Stimulated activated CD4-positive, alpha-beta T cell treated with anti-CD3 and anti-CD28 coated beads, Interleukin-12 subunit alpha, Interleukin-12 subunit beta, amount 100 ng/mL, for 48 hours (primary cell): ENCODE measurements at regions not wholly inside any gene's neighbourhood (a gene's known extent, or its start where the extent isn't known, plus 50 kb on each side); places are given as distances from the start of the nearest gene placed in this dataset.

Experiments used
- DNase-seq, 3 donors: peaks; one replicate each; pipeline ENCODE4 v3.0.0-alpha.2; 2020; ENCODE audit warnings: low read depth in 2 of 3, low spot score in 1 of 3

GRCh38 chr5:54619731-54620130, 102.2 kb downstream of the SNX18 start:
- no peak for DNase-seq

DNA sequence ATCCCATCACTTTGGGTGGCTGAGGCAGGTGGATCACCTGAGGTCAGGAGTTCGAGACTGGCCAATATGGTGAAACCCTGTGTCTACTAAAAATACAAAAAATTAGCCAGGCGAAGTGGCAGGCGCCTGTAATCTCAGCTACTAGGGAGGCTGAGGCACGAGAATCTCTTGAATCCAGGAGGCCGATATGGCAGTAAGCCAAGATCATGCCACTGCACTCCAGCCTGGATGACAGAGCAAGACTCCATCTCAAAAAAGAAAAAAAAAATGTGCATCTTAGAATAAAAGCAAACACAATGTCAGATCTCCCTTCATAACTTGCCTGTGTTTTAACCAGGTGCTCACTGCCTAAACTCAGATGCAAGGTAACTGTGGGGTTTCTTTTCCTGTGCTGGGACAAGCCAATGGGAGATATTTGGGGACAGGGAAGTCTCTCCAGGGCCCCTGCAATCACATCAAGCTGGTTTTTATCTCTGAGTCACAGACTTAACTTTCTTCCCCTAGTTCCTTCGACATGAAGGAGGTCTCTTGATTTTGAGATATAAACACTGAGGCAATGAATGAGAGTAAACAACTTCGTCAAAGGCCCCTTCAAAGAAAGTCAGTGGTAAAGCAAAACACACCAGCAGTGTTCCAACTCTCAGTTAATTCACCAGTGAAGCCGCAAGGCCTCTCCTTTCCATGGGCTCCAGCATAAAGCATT, 99.1 kb downstream of the SNX18 start:
- DNase-seq, result no peak

DNA sequence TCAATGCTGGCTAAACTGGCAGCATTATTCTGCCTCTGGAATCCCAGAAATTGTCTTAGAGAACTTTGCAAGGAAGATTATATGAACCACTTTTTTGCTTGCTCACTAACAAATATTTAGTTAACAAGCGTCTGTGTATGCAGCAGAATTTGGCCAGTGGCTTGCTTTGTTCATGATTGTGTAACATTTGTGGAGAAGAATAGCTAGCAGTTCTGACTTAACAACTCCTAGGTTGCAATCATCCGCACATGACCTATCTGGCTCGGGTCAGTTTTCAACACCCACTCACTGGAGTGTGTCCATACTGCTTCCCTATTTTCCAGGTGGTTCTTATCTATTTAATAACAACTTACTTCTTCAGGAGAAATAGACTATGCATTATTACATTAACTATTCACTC, 98.5 kb downstream of the SNX18 start:
- DNase-seq, result no peak

DNA sequence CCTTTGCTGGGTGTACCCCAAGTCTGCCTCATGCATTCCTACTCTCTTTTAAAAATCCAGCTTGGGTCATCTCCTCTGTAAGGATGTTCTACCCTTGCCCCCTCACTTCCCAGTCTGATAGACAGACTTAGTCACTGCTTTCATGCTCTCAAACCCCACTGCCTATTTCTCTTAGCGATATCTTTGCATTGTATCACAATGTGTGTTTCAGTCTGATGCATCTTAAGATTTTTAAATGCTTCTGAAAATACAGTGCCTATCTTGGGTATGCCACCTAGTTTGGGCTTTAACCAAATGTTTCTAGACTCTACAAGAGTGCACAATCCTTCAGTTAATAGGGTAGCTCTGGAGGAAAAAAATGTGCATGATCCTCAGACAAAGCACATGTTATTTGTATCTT, 97.8 kb downstream of the SNX18 start:
- DNase-seq, result no peak

DNA sequence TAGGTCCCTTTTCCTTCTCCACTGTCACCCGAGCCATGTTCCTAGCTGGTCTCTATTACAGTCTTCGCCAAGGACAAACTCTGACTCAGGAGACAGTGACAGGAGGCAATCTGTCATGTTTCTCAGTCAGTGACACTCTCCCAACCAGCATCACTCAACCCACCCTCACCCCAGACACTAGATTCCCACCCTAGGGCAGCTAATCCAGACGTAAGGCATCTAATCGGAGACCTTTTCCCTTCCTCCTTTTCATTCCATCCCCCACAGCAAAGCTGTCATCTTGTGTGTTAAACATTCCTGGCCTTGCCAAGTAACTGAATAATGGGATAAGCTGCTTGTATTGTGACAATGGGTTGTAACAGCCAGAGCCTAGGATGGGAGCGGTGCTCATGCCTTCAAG, 95.2 kb downstream of the SNX18 start:
- no peak for DNase-seq

DNA sequence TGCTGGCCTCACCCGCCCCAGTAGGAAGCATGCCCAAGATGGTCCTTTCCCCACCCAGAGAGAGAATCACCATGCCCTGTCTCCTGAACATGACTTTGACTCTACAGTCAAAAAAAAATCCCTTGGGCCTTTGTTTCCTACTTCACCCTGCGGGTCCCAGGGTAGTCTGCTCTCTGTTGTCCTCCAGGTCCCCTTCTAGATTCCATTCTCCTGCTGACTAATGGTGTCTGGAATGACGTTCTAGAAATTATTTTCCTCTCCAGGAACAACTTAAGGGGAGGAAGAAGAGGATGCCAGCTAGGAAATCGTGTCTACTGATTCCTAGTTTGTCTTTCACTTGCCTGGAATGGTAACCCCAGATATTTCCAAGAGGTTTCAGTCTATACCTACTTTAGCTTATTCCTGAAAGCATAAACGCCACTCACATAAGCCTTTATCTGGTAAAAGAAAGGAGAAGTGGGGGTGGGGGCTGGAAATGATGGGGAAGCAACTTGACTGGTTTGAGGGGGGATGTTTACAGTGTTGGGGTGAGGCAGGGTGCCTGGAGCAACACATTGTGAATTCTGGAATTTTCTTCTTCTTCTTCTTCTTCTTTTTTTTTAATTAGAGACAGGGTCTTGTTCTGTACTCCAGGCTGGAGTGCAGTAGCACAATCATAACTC, 93.9 kb downstream of the SNX18 start:
- no peak for DNase-seq

DNA sequence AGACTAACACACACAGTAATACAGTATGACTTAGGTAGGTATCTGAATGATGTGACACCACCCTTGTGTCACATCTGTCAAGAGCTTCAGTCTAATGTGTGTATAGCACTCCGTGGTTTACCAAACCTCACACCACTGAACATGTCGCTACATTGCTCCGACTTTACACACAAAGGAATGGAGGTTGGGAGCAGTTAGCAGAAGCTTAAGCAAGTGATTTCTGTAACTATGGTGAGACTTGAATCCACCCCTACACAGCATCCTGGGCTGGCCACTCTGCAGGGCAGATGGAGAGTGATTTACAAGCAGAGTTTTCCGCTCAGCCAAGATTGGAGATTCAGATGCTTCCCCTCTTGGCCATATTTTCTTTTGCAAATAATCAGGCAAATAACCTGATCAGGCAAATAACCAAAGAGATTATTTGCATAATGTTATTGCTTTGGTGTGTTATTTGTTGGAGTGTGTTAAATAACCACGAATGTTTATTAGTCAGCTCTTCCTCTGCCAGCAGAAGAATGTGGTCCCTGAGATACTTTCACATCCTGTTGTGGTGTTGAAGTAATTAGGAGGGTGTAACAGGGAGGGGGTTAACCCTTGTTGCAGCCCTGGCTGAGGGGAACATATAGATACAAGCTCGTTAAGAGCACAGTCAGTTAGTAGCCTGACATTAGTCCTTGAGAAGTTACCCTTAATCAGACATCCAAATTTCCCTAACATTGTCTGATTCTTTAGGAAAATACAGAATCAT, 92.8 kb downstream of the SNX18 start:
- peak in 1 of 3 donors; percentile 3 for DNase-seq

GRCh38 chr5:54608423-54609085, 91.0 kb downstream of the SNX18 start:
- no peak for DNase-seq

DNA sequence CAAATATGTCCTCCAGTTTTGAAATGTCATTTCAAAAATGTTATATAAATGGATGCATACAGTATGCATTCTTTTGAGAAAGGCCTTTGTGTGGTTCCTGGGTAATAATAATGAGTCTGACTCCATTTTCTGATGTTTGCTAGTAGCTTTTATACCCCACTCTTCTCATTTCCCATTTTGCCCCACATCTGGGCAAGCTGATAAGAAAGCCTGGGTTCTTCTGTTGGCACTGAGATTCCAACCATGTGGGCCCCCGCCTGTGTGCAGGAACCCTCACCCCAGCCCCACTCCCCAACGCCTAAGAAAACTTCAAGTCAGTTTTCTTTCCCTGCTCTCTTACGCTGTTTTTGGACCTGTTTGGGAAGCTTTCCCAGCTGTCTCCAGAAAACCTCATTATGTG, 89.4 kb downstream of the SNX18 start:
- no peak for DNase-seq

DNA sequence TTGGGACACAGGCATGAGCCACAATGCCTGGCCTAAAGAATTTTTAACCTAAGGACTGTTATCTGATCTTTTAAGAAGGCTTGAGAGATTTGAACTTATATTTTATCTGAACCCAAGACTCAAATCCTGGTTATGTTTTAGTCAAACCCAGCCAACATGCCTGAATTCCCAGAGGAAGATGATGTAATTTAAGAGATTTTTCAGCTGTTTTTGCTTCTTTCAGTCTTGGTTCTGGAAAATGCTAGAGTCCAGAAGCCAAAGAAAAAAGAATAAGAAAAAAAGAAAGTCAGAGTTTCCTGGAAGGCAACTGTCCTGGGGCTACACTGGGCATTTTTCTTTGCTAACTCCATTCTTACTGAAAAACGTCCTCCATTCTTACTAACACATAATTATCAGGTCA, 85.8 kb downstream of the SNX18 start:
- DNase-seq, result no peak

- DNase-seq, result no peak
Measured at GRCh38 chr5:54602475-54602874, 84.9 kb downstream of the SNX18 start.

GRCh38 chr5:54601411-54602230, 84.1 kb downstream of the SNX18 start:
- DNase-seq, result no peak
